H9 (cell line): ENCODE measurements at regions not wholly inside any gene's neighbourhood (a gene's known extent, or its start where the extent isn't known, plus 50 kb on each side); places are given as distances from the start of the nearest gene placed in this dataset.

ENCODE experiments used
- DNase-seq: peaks from one replicate; pipeline ENCODE4 v3.0.0-alpha.2; 2017
- H2AFZ ChIP-seq: one replicate; pipeline ENCODE4 v1.6.1; 2013; ENCODE audit warnings: mild to moderate bottlenecking, low read length, control low read depth, moderate library complexity
- H2AK5ac ChIP-seq: 2 replicates; pipeline ENCODE4 v1.6.1; 2013; ENCODE audit warnings: low read length, control low read depth, mixed read lengths; ENCODE audit not compliant: insufficient read length
- H2BK120ac ChIP-seq: one replicate; pipeline ENCODE4 v1.6.1; 2013; ENCODE audit warnings: low read depth, mild to moderate bottlenecking, low read length, control low read depth, inconsistent platforms; ENCODE audit not compliant: poor library complexity, severe bottlenecking
- H2BK12ac ChIP-seq: 2 replicates; pipeline ENCODE4 v1.6.1; 2013; ENCODE audit warnings: low read length, control low read depth, mixed read lengths, low read depth; ENCODE audit not compliant: insufficient read length
- H2BK15ac ChIP-seq: 2 replicates; pipeline ENCODE4 v1.6.1; 2013; ENCODE audit warnings: low read depth, low read length, control low read depth
- H2BK20ac ChIP-seq: one replicate; pipeline ENCODE4 v1.6.1; 2013; ENCODE audit warnings: low read depth, mild to moderate bottlenecking, low read length, control low read depth, inconsistent platforms; ENCODE audit not compliant: poor library complexity, severe bottlenecking
- H2BK5ac ChIP-seq: 2 replicates; pipeline ENCODE4 v1.6.1; 2013; ENCODE audit warnings: low read length, control low read depth, mixed read lengths; ENCODE audit not compliant: insufficient read length
- H3K14ac ChIP-seq: 2 replicates; pipeline ENCODE4 v1.6.1; 2013; ENCODE audit warnings: low read length, control low read depth; ENCODE audit not compliant: insufficient read depth
- H3K18ac ChIP-seq: 2 replicates; pipeline ENCODE4 v1.6.1; 2013; ENCODE audit warnings: low read depth, mild to moderate bottlenecking, mixed read lengths, low read length, control low read depth; ENCODE audit not compliant: insufficient read length
- H3K23ac ChIP-seq: 2 replicates; pipeline ENCODE4 v1.6.1; 2013; ENCODE audit warnings: low read length, control low read depth, mixed read lengths, low read depth; ENCODE audit not compliant: insufficient read length
- H3K23me2 ChIP-seq: 2 replicates; pipeline ENCODE4 v1.6.1; 2013; ENCODE audit warnings: low read depth, mild to moderate bottlenecking, mixed read lengths, low read length, control low read depth; ENCODE audit not compliant: insufficient read length, poor library complexity, severe bottlenecking
- H3K27ac ChIP-seq: 2 replicates; pipeline ENCODE4 v1.5.1; 2013; ENCODE audit warnings: low read length, control low read depth, mixed read lengths, low read depth; ENCODE audit not compliant: insufficient read length
- H3K27me3 ChIP-seq: 2 replicates; pipeline ENCODE4 v1.6.1; 2013; ENCODE audit warnings: low read length, control low read depth, inconsistent platforms; ENCODE audit not compliant: insufficient read depth
- H3K4ac ChIP-seq: 2 replicates; pipeline ENCODE4 v1.6.1; 2013; ENCODE audit warnings: low read depth, mild to moderate bottlenecking, control low read depth, inconsistent platforms, low read length, moderate library complexity
- H3K4me1 ChIP-seq: 2 replicates; pipeline ENCODE4 v1.6.1; 2013; ENCODE audit warnings: low read length, control low read depth, inconsistent platforms; ENCODE audit not compliant: insufficient read depth
- H3K4me2 ChIP-seq: 2 replicates; pipeline ENCODE4 v1.6.1; 2013; ENCODE audit warnings: low read length, control low read depth, mixed read lengths; ENCODE audit not compliant: insufficient read length, insufficient read depth
- H3K56ac ChIP-seq: 2 replicates; pipeline ENCODE4 v1.6.1; 2013; ENCODE audit warnings: low read depth, mild to moderate bottlenecking, mixed read lengths, low read length, control low read depth; ENCODE audit not compliant: insufficient read length
- H3K79me1 ChIP-seq: 2 replicates; pipeline ENCODE4 v1.6.1; 2013; ENCODE audit warnings: low read depth, mild to moderate bottlenecking, moderate library complexity, low read length, control low read depth, inconsistent platforms; ENCODE audit not compliant: insufficient read depth, poor library complexity, severe bottlenecking
- H3K79me2 ChIP-seq: 2 replicates; pipeline ENCODE4 v1.6.1; 2013; ENCODE audit warnings: low read length, control low read depth, inconsistent platforms; ENCODE audit not compliant: insufficient read depth
- H3K9ac ChIP-seq: 2 replicates; pipeline ENCODE4 v1.6.1; 2013; ENCODE audit warnings: low read length, control low read depth, mixed read lengths; ENCODE audit not compliant: insufficient read length; ENCODE audit errors: extremely low read depth
- H3K9me3 ChIP-seq: one replicate; pipeline ENCODE4 v1.6.1; 2013; ENCODE audit warnings: low read depth, low read length, inconsistent platforms; ENCODE audit not compliant: control insufficient read depth
- H3T11ph ChIP-seq: one replicate; pipeline ENCODE4 v1.6.1; 2013; ENCODE audit warnings: mild to moderate bottlenecking, low read length, control low read depth, inconsistent platforms
- H4K20me1 ChIP-seq: one replicate; pipeline ENCODE4 v1.6.1; 2013; ENCODE audit not compliant: control insufficient read depth, insufficient read length, insufficient read depth
- H4K5ac ChIP-seq: 2 replicates; pipeline ENCODE4 v1.6.1; 2013; ENCODE audit warnings: low read depth, mild to moderate bottlenecking, mixed read lengths, low read length, control low read depth; ENCODE audit not compliant: insufficient read length
- H4K8ac ChIP-seq: replicated peaks from 2 replicates; pipeline ENCODE4 v1.6.1; 2013; ENCODE audit warnings: low read length, control low read depth, mixed read lengths, low read depth; ENCODE audit not compliant: insufficient read length
- H4K91ac ChIP-seq: 2 replicates; pipeline ENCODE4 v1.6.1; 2013; ENCODE audit warnings: low read depth, mild to moderate bottlenecking, moderate library complexity, mixed read lengths, low read length, control low read depth; ENCODE audit not compliant: insufficient read length
- H3K27ac Mint-ChIP-seq, 3 experiments: 2 replicates in 2 of 3; 3 replicates in 1 of 3; pipeline ENCODE4 v1.8.0; 2020 to 2021; ENCODE audit warnings: mixed read lengths in 3 of 3, mild to moderate bottlenecking in 1 of 3, moderate library complexity in 1 of 3
- H3K27me3 Mint-ChIP-seq: 2 replicates; pipeline ENCODE4 v1.8.0; 2021; ENCODE audit warnings: low read depth, mild to moderate bottlenecking, moderate library complexity, mixed read lengths
- H3K36me3 Mint-ChIP-seq, 3 experiments: 2 replicates in 2 of 3; 3 replicates in 1 of 3; pipeline ENCODE4 v1.8.0; 2020 to 2021; ENCODE audit warnings: low read depth in 3 of 3, mixed read lengths in 3 of 3; ENCODE audit not compliant: insufficient read depth in 1 of 3
- H3K4me1 Mint-ChIP-seq, 2 experiments: 2 replicates each; pipeline ENCODE4 v1.8.0; 2020; ENCODE audit warnings: mixed read lengths in 2 of 2
- H3K4me3 Mint-ChIP-seq, 2 experiments: 2 replicates in 1 of 2; 3 replicates in 1 of 2; pipeline ENCODE4 v1.8.0; 2020 to 2021; ENCODE audit warnings: mild to moderate bottlenecking in 2 of 2, mixed read lengths in 2 of 2, moderate library complexity in 1 of 2
- H3K9me3 Mint-ChIP-seq, 2 experiments: 2 replicates in 1 of 2; 3 replicates in 1 of 2; pipeline ENCODE4 v1.8.0; 2020; ENCODE audit warnings: mild to moderate bottlenecking in 2 of 2, mixed read lengths in 2 of 2, moderate library complexity in 1 of 2
- WGBS: extraction: QIAGEN DNeasy Blood & Tissue Kit; methylation state at CpG from one replicate; pipeline ENCODE4 v1.1.7; 2013; ENCODE audit warnings: missing lambda C conversion rate, low lambda C conversion rate, mixed read lengths; ENCODE audit not compliant: insufficient read length; ENCODE audit errors: extremely low coverage; 5-methylcytosine and 5-hydroxymethylcytosine counted together
- TF ChIP-seq, protein P1 (sequence below): fragments of 200-600 bp; sonication (generic); conservative IDR thresholded peaks from 3 replicates; pipeline ENCODE4 v1.8.0; 2021; ENCODE audit warnings: antibody characterized with exemption, mild to moderate bottlenecking

- Mint-ChIP-seq H3K4me1 (peaks cover 39 to 41% of the 10 kb centered on the region in 2 experiments), H3K27me3 (peaks cover 12% of the 10 kb centered on the region), H3K27ac (no peak overlapping the region), H3K4me3 (no peak overlapping the region), H3K36me3 (no peaks in the 10 kb centered on the region), H3K9me3 (no peaks in the 10 kb centered on the region)
- Histone ChIP-seq H3K4ac (no peak overlapping the region), H3K9ac (no peak overlapping the region), H3K27ac (no peak overlapping the region), H2BK15ac (no peak overlapping the region), H2AFZ (no peak overlapping the region), H4K20me1 (no peaks in the 10 kb centered on the region), H3K56ac (no peak overlapping the region), H2BK5ac (no peak overlapping the region), H3K4me1 (no peaks in the 10 kb centered on the region; the same call in 1 of the 2 replicates), H4K5ac (no peak overlapping the region), H2BK12ac (no peak overlapping the region), H2AK5ac (no peak overlapping the region), H3K23ac (no peak overlapping the region), H4K8ac (no peak overlapping the region), H3K14ac (no peak overlapping the region), H3K18ac (no peak overlapping the region), H3K79me1 (no peaks in the 10 kb centered on the region), H3K23me2 (no peaks in the 10 kb centered on the region), H2BK20ac (no peak overlapping the region), H3K27me3 (no peaks in the 10 kb centered on the region), H4K91ac (no peak overlapping the region), H3T11ph (no peak overlapping the region), H2BK120ac (no peak overlapping the region), H3K9me3 (no peaks in the 10 kb centered on the region), H3K4me2 (no peak overlapping the region), H3K79me2 (no peaks in the 10 kb centered on the region)
- DNase-seq, result no peak
- TF ChIP-seq, protein P1, sequence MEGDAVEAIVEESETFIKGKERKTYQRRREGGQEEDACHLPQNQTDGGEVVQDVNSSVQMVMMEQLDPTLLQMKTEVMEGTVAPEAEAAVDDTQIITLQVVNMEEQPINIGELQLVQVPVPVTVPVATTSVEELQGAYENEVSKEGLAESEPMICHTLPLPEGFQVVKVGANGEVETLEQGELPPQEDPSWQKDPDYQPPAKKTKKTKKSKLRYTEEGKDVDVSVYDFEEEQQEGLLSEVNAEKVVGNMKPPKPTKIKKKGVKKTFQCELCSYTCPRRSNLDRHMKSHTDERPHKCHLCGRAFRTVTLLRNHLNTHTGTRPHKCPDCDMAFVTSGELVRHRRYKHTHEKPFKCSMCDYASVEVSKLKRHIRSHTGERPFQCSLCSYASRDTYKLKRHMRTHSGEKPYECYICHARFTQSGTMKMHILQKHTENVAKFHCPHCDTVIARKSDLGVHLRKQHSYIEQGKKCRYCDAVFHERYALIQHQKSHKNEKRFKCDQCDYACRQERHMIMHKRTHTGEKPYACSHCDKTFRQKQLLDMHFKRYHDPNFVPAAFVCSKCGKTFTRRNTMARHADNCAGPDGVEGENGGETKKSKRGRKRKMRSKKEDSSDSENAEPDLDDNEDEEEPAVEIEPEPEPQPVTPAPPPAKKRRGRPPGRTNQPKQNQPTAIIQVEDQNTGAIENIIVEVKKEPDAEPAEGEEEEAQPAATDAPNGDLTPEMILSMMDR, result no peak
- no CpG with 5 or more reads among the region's 26 CpGs for WGBS
These were observed 129.8 kb upstream of the FAM20C start for GRCh38 chr7:62361-63116.
